HG03025 (cell line): ENCODE measurements at regions not wholly inside any gene's neighbourhood (a gene's known extent, or its start where the extent isn't known, plus 50 kb on each side); places are given as distances from the start of the nearest gene placed in this dataset.
A peak's percentile ranks its signal among the peaks of the same experiment; 100 is the strongest.

Experiments used
- ATAC-seq: cut with Tn5 transposase; IDR thresholded peaks from one replicate; pipeline ENCODE4 v1.9.1; 2021; ENCODE audit warnings: mild to moderate bottlenecking, moderate library complexity; ENCODE audit not compliant: unreplicated experiment, low FRiP score

DNA sequence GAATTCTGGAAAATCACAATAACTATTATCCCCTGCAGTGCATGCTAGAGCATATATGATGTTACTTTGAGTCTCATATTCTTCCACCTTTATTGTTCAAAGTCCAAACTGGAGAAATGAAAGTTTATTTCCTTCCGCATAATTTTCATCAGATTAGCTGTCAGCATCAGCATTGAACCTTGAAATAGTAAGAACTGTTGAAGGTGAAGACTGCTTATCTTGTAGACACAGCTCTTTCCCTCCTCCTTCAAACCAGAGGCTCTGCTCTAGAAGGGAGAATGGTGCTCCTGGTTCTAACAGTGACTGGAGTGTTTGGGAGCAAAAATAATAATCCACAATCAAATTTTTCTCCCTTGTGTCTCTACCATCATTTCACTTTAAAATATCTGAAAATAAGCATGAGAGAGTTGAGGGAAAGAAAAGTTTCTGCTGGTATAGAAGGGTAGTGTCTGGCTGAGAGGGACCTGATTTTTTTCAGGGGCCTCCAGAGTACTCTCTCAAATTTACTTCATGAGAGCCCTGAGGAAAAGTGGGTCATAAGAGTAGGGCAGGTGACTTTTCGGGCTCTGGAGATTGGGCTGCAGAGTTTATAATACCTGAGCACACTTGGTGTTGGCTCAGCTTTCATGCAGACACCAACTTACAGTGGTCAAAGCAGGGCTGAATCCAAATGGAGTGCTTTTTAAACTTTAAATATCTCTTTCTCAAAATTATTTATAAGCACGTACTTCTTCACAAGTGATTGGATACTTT lies 170.4 kb downstream of the ZDHHC21 start:
- no peak for ATAC-seq

DNA sequence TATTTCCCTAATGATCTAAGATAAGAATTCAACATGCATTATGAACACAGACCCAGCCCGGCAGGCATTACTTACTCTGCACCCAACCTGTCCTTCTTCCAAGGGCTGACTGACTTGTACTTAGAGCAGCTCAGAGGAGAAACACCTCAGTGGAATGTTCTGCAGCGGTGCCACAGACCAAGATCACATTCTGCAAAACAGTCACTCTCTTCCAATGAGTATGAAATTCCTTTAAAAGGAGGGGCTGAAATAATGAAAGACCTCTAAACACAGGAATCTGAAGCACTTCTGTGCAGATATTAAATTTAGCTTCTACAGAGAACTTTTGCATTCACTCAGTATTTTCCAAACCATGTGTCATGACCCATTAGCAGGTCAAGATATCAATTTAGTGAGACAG lies 172.9 kb downstream of the ZDHHC21 start:
- ATAC-seq = no peak

DNA sequence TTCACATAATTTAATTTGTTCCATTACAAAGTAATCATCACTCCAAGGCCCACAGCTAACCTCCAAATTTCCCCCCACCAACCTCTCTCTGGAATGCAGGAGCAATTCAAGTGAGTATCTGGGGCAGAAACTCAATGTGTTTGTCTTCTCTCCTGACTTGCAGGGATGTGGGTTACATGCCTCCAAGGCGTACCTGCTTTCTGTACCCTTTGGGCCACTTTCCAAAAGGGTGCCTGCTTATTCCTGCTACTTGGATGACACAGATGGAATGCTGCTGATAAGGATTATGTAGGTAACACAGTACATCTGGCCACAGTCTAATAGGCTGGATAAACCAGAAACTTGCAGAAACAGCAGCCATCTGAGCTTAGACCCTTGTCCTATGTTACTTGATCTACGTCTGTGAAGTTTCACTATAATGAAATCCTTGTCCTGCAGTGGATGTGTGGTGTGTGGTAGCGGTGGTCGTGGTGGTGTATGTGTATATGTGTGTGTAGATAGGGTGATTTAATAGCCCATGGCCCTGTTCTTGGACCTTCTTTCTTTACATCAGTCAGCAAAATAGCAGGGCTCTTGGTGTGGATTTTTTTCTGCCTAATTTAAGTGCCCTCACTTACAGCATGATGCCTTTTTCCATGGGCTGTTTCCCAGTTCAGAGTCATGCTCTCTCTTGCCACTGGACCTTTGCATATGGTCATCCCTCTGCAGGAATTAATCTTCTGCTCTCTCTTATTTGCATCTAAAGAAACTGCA lies 175.9 kb downstream of the ZDHHC21 start:
- no peak for ATAC-seq

DNA sequence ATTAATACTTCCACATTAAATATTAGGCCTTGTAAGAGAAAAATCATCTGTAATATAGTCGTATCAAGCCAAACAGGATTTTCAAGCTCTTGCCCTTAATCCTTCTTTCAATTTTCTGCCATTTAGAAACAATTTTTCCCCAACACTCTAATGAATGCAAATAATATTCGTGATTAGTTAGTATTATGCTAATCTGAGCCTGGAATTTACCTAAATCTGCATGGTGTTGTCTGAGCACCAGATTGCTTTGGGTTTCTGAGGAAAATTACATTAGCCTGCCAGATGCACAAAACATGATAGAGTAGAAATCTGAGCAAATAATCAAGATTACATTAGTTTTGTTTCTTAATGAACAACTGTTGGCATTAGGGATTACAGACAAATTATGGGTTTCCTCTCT lies 176.6 kb downstream of the ZDHHC21 start:
- ATAC-seq = no peak

DNA sequence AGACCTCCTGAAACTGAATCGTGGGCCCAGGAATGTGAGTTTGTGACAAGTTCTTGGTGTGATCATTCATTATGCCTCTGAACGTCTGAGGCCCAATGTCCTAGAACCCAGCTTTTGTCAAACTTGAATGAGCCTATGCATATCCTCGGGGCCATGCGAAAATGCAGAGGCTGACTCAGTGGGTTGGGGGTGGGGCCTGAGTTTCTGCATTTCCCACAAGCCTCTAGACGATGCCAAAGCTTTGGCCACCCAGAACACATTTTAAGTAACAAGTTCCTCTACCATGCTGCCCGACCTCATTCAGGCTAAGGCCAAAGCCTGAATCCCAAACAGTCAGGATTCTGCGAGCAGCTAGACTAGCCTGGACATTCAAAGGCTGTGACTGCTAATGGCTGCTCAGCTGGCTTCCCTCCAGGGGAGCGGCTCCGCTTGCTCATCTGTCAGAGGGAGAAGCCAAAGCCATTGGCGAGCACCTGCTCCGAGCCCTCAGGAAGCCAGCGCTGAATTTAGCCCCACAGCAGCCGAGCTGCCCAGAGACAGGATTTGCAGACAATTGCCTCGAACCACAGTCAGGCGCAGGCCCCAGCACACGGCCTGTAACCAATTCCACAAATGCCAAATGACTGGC lies 177.5 kb downstream of the ZDHHC21 start:
- no peak for ATAC-seq

DNA sequence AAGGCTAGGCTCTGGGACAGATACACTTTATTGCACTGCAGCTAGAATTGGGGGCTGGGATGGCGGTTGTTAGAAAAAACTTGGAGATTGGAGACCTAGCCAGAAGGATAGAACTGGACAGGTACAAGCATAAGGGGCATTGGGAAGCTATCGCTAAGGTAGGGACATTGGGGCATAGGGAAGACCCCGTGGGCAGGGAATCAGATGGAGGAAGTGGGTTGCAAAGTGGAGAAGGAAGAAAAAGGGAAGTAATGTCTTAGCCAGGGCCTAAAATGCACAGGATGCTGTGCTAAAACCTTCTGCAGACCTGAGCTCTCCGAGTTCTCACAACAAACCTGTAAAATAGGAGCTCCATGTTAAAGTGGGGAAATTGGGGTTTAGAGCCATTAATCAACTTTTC lies 178.2 kb downstream of the ZDHHC21 start:
- no peak for ATAC-seq

DNA sequence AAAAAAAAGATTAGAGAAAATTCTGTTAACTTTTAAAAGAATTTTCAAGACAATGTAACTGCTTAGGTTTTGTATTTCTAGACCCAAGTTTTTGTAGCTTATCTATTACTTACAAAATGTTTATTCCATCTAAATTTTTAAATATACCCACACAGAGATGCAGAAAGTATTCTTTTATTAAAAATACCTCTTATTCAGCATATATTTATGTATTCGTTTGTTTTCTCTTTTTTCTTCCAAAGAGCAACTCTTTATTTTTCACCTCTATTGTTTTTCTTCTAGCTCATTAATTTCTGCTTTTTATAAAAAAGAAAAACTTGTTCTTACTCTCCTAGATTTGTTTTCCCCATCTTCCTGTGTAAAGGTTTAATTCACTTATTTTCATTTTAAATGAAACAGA lies 180.3 kb downstream of the ZDHHC21 start:
- ATAC-seq = no peak

GRCh38 chr9:14511452-14511851 lies 181.8 kb downstream of the ZDHHC21 start:
- ATAC-seq = peak; percentile 93

- no peak for ATAC-seq
Measured at GRCh38 chr9:14508884-14509283, 184.3 kb downstream of the ZDHHC21 start.

GRCh38 chr9:14501366-14501765 lies 187.4 kb upstream of the NFIB start:
- no peak for ATAC-seq

- peak; percentile 73 for ATAC-seq
Measured at GRCh38 chr9:14500705-14501104, 186.8 kb upstream of the NFIB start.

- ATAC-seq = no peak
Measured at GRCh38 chr9:14499976-14500375, 186.0 kb upstream of the NFIB start.

GRCh38 chr9:14498824-14499223 lies 184.9 kb upstream of the NFIB start:
- ATAC-seq = no peak

GRCh38 chr9:14497476-14497875 lies 183.5 kb upstream of the NFIB start:
- ATAC-seq = no peak

GRCh38 chr9:14488421-14489190 lies 174.7 kb upstream of the NFIB start:
- no peak for ATAC-seq

DNA sequence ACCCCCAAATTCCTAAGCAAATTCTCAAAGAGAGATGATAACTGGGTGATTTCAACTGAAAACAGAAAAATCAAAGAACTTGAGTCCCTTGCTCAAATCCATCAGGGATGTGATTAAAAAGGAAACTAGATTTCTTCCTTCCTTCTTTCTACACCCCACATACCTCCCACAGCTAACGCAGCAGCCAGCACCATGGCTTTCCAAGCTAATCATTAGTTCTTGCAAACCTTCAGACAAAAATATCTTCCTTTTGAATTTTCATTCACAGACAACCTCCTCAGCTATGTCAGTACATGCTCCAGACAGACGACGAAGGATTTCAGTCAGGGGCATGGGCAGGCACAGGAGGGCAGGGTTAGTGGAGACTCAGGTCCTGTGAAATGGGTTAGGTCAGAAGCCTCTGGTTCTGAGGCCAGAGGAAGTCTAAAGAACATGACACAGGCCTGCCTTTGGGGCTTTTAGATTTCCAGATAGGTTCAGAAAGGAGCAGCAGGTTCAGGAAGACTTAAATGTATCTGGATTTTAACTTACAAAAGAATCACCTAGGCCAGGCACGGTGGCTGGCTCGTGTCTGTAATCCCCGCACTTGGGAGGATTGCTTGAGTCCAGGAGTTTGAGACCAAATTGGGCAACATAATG lies 173.7 kb upstream of the NFIB start:
- no peak for ATAC-seq

GRCh38 chr9:14485366-14485765 lies 171.4 kb upstream of the NFIB start:
- no peak for ATAC-seq

GRCh38 chr9:14482856-14483255 lies 168.9 kb upstream of the NFIB start:
- no peak for ATAC-seq

DNA sequence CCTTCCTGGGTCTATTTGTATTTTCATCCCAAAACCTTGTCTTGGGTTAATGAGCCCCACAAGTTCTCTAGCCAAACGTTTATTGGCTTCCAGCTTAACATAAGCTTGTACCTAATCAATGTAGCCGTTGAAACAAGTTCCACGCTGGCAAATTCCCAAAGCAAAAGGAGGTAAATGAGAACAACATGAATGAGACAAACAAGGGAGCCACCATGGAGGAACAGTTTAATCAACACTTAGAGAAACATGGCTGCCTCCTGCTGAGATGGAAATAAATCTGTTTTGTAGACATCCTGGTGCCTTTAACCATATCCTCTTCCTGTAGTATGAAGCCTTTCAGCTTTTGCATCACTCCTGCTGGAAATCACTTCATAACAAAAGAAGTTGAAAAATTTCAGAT lies 166.6 kb upstream of the NFIB start:
- ATAC-seq = no peak

- no peak for ATAC-seq
Measured at GRCh38 chr9:14479163-14479560, 165.2 kb upstream of the NFIB start.
